ENCODE measurements at regions not wholly inside any gene's neighbourhood (a gene's known extent, or its start where the extent isn't known, plus 50 kb on each side); places are given as distances from the start of the nearest gene placed in this dataset.
"Not testable (repeated sequence)": the region's sequence is repeated elsewhere in the genome, so short reads cannot be mapped to it uniquely, and the experiment has no call there.

DNA sequence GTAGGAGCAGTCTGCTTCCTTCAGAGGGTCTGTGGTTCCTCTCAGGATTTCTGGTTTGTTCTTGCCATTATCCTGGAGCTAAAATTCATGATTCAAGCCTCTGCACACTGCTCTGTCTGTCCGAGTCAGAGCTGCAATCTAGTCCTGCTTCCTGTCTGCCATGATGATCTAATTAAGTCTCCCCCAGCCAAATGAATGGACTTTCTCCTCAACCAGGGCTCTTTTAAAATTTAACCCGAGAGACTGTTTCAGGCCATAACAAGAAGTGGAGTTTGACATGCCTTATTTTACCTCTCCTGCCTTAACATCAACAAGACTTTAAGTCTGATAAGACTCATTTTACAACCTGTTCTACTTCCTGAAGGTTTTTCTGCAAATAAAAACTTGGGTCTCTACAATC lies 1009.6 kb upstream of the DDX18 start:
- ATAC-seq = no peak
- no peak for TF ChIP-seq ZNF70 (CRISPR knock-in tag; IDR thresholded peaks at IDR 0.05)
- no peak for TF ChIP-seq ZNF565 (CRISPR knock-in tag; conservative IDR thresholded peaks at IDR 0.05; ENCODE audit: low read depth)
- no peak for TF ChIP-seq TOX (CRISPR knock-in tag; IDR thresholded peaks at IDR 0.05; ENCODE audit: borderline replicate concordance)
- no peak for TF ChIP-seq ESRRG (CRISPR knock-in tag; IDR thresholded peaks at IDR 0.05)
- no peak for TF ChIP-seq CSDC2 (CRISPR knock-in tag; IDR thresholded peaks at IDR 0.05)
- TF ChIP-seq ZFP3 (CRISPR knock-in tag; IDR thresholded peaks at IDR 0.05) = no peak
- TF ChIP-seq PPARA (CRISPR knock-in tag; IDR thresholded peaks at IDR 0.05; ENCODE audit: borderline replicate concordance) = no peak
- no peak for TF ChIP-seq ARNTL (CRISPR knock-in tag; IDR thresholded peaks at IDR 0.05; ENCODE audit: borderline replicate concordance, low read depth)
- TF ChIP-seq, protein P1, sequence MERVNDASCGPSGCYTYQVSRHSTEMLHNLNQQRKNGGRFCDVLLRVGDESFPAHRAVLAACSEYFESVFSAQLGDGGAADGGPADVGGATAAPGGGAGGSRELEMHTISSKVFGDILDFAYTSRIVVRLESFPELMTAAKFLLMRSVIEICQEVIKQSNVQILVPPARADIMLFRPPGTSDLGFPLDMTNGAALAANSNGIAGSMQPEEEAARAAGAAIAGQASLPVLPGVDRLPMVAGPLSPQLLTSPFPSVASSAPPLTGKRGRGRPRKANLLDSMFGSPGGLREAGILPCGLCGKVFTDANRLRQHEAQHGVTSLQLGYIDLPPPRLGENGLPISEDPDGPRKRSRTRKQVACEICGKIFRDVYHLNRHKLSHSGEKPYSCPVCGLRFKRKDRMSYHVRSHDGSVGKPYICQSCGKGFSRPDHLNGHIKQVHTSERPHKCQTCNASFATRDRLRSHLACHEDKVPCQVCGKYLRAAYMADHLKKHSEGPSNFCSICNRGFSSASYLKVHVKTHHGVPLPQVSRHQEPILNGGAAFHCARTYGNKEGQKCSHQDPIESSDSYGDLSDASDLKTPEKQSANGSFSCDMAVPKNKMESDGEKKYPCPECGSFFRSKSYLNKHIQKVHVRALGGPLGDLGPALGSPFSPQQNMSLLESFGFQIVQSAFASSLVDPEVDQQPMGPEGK (CRISPR knock-in tag; IDR thresholded peaks at IDR 0.05; ENCODE audit: borderline replicate concordance) = no peak
- TF ChIP-seq, protein P2, sequence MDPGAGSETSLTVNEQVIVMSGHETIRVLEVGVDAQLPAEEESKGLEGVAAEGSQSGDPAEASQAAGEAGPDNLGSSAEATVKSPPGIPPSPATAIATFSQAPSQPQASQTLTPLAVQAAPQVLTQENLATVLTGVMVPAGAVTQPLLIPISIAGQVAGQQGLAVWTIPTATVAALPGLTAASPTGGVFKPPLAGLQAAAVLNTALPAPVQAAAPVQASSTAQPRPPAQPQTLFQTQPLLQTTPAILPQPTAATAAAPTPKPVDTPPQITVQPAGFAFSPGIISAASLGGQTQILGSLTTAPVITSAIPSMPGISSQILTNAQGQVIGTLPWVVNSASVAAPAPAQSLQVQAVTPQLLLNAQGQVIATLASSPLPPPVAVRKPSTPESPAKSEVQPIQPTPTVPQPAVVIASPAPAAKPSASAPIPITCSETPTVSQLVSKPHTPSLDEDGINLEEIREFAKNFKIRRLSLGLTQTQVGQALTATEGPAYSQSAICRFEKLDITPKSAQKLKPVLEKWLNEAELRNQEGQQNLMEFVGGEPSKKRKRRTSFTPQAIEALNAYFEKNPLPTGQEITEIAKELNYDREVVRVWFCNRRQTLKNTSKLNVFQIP (CRISPR knock-in tag; IDR thresholded peaks at IDR 0.05; ENCODE audit: borderline replicate concordance, low read depth) = no peak
- TF ChIP-seq RARB (CRISPR knock-in tag; IDR thresholded peaks at IDR 0.05) = no peak

DNA sequence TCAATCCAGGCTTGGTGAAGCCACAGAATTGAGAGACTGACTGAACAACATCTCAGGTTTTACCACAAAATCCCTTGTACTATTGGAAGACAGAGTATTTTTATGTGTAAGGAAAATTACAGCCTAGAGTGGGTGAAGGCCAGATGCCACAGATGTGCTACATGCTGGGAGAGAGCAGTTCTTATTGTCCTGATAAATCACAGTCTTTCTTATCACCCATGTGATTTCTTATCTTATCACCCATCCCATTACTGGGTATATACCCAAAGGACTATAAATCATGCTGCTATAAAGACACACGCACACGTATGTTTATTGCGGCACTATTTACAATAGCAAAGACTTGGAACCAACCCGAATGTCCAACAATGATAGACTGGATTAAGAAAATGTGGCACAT lies 1008.0 kb upstream of the DDX18 start:
- not testable (repeated sequence) for ATAC-seq

DNA sequence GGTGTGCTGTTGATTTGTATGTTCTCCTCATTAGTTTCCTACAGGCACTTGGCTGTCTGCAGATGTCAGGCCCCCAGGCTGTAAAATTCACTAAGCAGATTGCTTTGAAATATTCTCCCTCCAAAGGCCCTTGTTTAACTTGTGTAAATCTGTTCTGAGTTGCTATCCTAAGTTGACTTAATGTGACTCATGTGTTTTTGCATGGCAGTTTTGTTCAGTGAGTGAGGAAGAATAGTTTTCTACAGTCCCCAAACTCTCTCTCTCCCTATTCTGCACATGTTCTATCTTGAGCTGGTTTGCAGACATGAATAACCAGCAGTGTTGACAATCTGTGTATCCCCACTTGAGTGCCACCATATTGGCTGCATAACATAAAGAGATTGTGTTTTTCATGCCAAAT lies 1005.4 kb upstream of the DDX18 start:
- ATAC-seq = no peak

More for the DNA sequence above, 1005.4 kb upstream of the DDX18 start:
- TF ChIP-seq, protein P1 (CRISPR knock-in tag; IDR thresholded peaks at IDR 0.05; ENCODE audit: borderline replicate concordance) = no peak
- no peak for TF ChIP-seq OSR1 (CRISPR knock-in tag; IDR thresholded peaks at IDR 0.05)
- TF ChIP-seq, protein P3, sequence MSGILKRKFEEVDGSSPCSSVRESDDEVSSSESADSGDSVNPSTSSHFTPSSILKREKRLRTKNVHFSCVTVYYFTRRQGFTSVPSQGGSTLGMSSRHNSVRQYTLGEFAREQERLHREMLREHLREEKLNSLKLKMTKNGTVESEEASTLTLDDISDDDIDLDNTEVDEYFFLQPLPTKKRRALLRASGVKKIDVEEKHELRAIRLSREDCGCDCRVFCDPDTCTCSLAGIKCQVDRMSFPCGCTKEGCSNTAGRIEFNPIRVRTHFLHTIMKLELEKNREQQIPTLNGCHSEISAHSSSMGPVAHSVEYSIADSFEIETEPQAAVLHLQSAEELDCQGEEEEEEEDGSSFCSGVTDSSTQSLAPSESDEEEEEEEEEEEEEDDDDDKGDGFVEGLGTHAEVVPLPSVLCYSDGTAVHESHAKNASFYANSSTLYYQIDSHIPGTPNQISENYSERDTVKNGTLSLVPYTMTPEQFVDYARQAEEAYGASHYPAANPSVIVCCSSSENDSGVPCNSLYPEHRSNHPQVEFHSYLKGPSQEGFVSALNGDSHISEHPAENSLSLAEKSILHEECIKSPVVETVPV (CRISPR knock-in tag; IDR thresholded peaks at IDR 0.05) = no peak
- no peak for TF ChIP-seq RARB (CRISPR knock-in tag; IDR thresholded peaks at IDR 0.05)
- no peak for TF ChIP-seq ISL1 (CRISPR knock-in tag; IDR thresholded peaks at IDR 0.05)
- TF ChIP-seq ESRRG (CRISPR knock-in tag; IDR thresholded peaks at IDR 0.05) = no peak
- TF ChIP-seq, protein P4, sequence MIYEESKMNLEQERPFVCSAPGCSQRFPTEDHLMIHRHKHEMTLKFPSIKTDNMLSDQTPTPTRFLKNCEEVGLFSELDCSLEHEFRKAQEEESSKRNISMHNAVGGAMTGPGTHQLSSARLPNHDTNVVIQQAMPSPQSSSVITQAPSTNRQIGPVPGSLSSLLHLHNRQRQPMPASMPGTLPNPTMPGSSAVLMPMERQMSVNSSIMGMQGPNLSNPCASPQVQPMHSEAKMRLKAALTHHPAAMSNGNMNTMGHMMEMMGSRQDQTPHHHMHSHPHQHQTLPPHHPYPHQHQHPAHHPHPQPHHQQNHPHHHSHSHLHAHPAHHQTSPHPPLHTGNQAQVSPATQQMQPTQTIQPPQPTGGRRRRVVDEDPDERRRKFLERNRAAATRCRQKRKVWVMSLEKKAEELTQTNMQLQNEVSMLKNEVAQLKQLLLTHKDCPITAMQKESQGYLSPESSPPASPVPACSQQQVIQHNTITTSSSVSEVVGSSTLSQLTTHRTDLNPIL (CRISPR knock-in tag; IDR thresholded peaks at IDR 0.05; ENCODE audit: low read depth) = no peak
- TF ChIP-seq ZNF8 (CRISPR knock-in tag; IDR thresholded peaks at IDR 0.05) = no peak
- no peak for TF ChIP-seq CSDC2 (CRISPR knock-in tag; IDR thresholded peaks at IDR 0.05)
- no peak for TF ChIP-seq TCF4 (CRISPR knock-in tag; IDR thresholded peaks at IDR 0.05; ENCODE audit: borderline replicate concordance)
- no peak for TF ChIP-seq PPARA (CRISPR knock-in tag; IDR thresholded peaks at IDR 0.05; ENCODE audit: borderline replicate concordance)
- no peak for TF ChIP-seq ZNF70 (CRISPR knock-in tag; IDR thresholded peaks at IDR 0.05)
- TF ChIP-seq ZFP3 (CRISPR knock-in tag; IDR thresholded peaks at IDR 0.05) = no peak
- TF ChIP-seq, protein P5, sequence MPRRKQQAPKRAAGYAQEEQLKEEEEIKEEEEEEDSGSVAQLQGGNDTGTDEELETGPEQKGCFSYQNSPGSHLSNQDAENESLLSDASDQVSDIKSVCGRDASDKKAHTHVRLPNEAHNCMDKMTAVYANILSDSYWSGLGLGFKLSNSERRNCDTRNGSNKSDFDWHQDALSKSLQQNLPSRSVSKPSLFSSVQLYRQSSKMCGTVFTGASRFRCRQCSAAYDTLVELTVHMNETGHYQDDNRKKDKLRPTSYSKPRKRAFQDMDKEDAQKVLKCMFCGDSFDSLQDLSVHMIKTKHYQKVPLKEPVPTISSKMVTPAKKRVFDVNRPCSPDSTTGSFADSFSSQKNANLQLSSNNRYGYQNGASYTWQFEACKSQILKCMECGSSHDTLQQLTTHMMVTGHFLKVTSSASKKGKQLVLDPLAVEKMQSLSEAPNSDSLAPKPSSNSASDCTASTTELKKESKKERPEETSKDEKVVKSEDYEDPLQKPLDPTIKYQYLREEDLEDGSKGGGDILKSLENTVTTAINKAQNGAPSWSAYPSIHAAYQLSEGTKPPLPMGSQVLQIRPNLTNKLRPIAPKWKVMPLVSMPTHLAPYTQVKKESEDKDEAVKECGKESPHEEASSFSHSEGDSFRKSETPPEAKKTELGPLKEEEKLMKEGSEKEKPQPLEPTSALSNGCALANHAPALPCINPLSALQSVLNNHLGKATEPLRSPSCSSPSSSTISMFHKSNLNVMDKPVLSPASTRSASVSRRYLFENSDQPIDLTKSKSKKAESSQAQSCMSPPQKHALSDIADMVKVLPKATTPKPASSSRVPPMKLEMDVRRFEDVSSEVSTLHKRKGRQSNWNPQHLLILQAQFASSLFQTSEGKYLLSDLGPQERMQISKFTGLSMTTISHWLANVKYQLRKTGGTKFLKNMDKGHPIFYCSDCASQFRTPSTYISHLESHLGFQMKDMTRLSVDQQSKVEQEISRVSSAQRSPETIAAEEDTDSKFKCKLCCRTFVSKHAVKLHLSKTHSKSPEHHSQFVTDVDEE (CRISPR knock-in tag; IDR thresholded peaks at IDR 0.05) = no peak
